ENCODE measurements at regions not wholly inside any gene's neighbourhood (a gene's known extent, or its start where the extent isn't known, plus 50 kb on each side); places are given as distances from the start of the nearest gene placed in this dataset.

- whole genome bisulfite sequencing, 2 donors = 66 to 74% methylated on average over 3 of the region's 3 CpGs
- intact Hi-C loops (cut with DNase I; ENCODE audit: low total_unique reads) = no loop called here
- DNase-seq (ENCODE audit: low spot score in 2 of 2) = no peak
- TF ChIP-seq POLR2A (IDR thresholded peaks at IDR 0.05) (no peak), CTCF (IDR thresholded peaks at IDR 0.05) (no peak)
- H3K4me3 ChIP-seq (ENCODE audit: low read depth, poor library complexity, severe bottlenecking) = no peak overlapping the region
These were observed 1025.1 kb upstream of the C9orf72 start for GRCh38 chr9:28598408-28598807.

GRCh38 chr9:28600226-28600625, 1026.9 kb upstream of the C9orf72 start:
- no peak for DNase-seq (ENCODE audit: low spot score in 2 of 2)
- no peak for TF ChIP-seq CTCF (IDR thresholded peaks at IDR 0.05)
- TF ChIP-seq POLR2A (IDR thresholded peaks at IDR 0.05) = no peak
- WGBS, 2 donors = 76 to 78% methylated on average over 1 of the region's 1 CpG
- H3K4me3 ChIP-seq (ENCODE audit: low read depth, poor library complexity, severe bottlenecking) = no peak overlapping the region
- intact Hi-C loops (cut with DNase I; ENCODE audit: low total_unique reads) = no loop called here

GRCh38 chr9:28607843-28608242, 1034.6 kb upstream of the C9orf72 start:
- DNase-seq (ENCODE audit: low spot score in 2 of 2) = no peak
- no peak overlapping the region for H3K4me3 ChIP-seq (ENCODE audit: low read depth, poor library complexity, severe bottlenecking)
- TF ChIP-seq CTCF (IDR thresholded peaks at IDR 0.05) (no peak), POLR2A (IDR thresholded peaks at IDR 0.05) (no peak)
- intact Hi-C loops (cut with DNase I; ENCODE audit: low total_unique reads) = no loop called here

GRCh38 chr9:28610339-28610738, 1037.1 kb upstream of the C9orf72 start:
- no peak for DNase-seq (ENCODE audit: low spot score in 2 of 2)
- intact Hi-C loops (cut with DNase I; ENCODE audit: low total_unique reads) = no loop called here
- no peak overlapping the region for H3K4me3 ChIP-seq (ENCODE audit: low read depth, poor library complexity, severe bottlenecking)
- TF ChIP-seq POLR2A (IDR thresholded peaks at IDR 0.05) = no peak
- no peak for TF ChIP-seq CTCF (IDR thresholded peaks at IDR 0.05)
- WGBS, 2 donors = 56 to 64% methylated on average over 3 of the region's 3 CpGs

GRCh38 chr9:28616310-28616709, 1043.0 kb upstream of the C9orf72 start:
- 58 to 65% methylated on average over 1 of the region's 1 CpG for WGBS, 2 donors
- H3K4me3 ChIP-seq (ENCODE audit: low read depth, poor library complexity, severe bottlenecking) = no peak overlapping the region
- no peak for TF ChIP-seq CTCF (IDR thresholded peaks at IDR 0.05)
- TF ChIP-seq POLR2A (IDR thresholded peaks at IDR 0.05) = no peak
- no peak for DNase-seq (ENCODE audit: low spot score in 2 of 2)
- intact Hi-C loops (cut with DNase I; ENCODE audit: low total_unique reads) = no loop called here

- 74 to 79% methylated on average over 1 of the region's 1 CpG for WGBS, 2 donors
- no peak for DNase-seq (ENCODE audit: low spot score in 2 of 2)
- intact Hi-C loops (cut with DNase I; ENCODE audit: low total_unique reads) = no loop called here
- no peak overlapping the region for H3K4me3 ChIP-seq (ENCODE audit: low read depth, poor library complexity, severe bottlenecking)
- no peak for TF ChIP-seq CTCF (IDR thresholded peaks at IDR 0.05)
- TF ChIP-seq POLR2A (IDR thresholded peaks at IDR 0.05) = no peak
These were observed 1046.7 kb upstream of the C9orf72 start for GRCh38 chr9:28620011-28620410.

Measured in lower leg skin (tissue), 4 donors.